Choroid plexus epithelial cell (primary cell): ENCODE measurements at regions not wholly inside any gene's neighbourhood (a gene's known extent, or its start where the extent isn't known, plus 50 kb on each side); places are given as distances from the start of the nearest gene placed in this dataset.

ENCODE experiments used
- DNase-seq: peaks from one replicate; pipeline ENCODE4 v3.0.0-alpha.2; 2010; ENCODE audit warnings: low read depth
- H3K4me3 ChIP-seq: 2 replicates; pipeline ENCODE4 v1.5.1; 2011; ENCODE audit warnings: low read depth, mild to moderate bottlenecking, control low read depth, low read length, moderate library complexity
- CTCF ChIP-seq: conservative IDR thresholded peaks from 2 replicates; pipeline ENCODE4 v1.5.1; 2011; ENCODE audit warnings: low read depth, mild to moderate bottlenecking, control low read depth, inconsistent platforms, low read length, moderate library complexity

- no peak overlapping the region for H3K4me3 ChIP-seq
- no peak for DNase-seq
- TF ChIP-seq CTCF, result no peak
Observed at GRCh38 chr5:35488791-35489190, 128.9 kb upstream of the SPEF2 start.

DNA sequence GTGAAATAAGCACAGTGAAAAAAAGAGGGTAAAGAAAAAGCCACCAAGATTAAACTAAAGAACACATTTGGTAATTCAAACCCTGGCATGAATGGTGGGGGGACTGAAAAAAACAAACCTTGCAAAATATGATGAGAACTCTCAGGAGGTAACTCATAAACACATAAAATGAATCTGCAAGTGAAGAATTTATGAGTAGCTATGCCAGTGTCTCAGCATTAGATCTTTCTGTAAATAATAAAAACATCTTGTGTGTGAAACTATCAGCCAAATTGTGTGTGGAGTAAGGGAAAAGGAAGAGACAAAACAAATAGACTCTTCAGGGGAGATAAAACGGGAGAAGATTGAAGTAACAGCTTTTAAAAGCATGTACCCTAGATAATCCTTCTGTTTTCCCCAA lies 129.6 kb upstream of the SPEF2 start:
- no peak overlapping the region for H3K4me3 ChIP-seq
- TF ChIP-seq CTCF, result no peak
- no peak for DNase-seq

- H3K4me3 ChIP-seq, result no peak overlapping the region
- peak; percentile 33 for DNase-seq
- TF ChIP-seq CTCF, result no peak
Observed at GRCh38 chr5:35487233-35488025, 130.2 kb upstream of the SPEF2 start.

GRCh38 chr5:35485487-35485886 lies 132.2 kb upstream of the SPEF2 start:
- no peak for TF ChIP-seq CTCF
- no peak for DNase-seq
- no peak overlapping the region for H3K4me3 ChIP-seq

- no peak for DNase-seq
- no peak overlapping the region for H3K4me3 ChIP-seq
- TF ChIP-seq CTCF, result no peak
Observed at GRCh38 chr5:35484241-35484640, 133.4 kb upstream of the SPEF2 start.

- TF ChIP-seq CTCF, result no peak
- no peak overlapping the region for H3K4me3 ChIP-seq
- no peak for DNase-seq
Observed at GRCh38 chr5:35483780-35484179, 133.9 kb upstream of the SPEF2 start.

DNA sequence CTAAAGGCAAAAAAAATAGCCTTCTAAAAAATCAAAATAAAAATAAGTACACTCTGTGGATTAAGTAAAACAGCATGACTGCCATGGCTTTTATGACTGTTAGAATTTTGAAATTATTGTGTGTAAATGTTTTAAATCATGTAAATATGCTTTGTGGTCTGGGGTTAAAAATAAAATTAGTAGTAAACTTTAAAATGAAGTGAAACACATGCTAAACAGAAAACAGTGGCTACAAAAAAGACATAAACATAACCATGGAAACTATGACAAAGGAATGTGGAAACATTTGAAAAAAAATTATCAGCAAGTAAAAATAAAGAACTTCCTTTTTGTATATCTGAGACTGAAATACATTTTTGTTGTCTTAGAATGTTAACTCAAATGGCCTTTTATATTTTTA lies 134.5 kb upstream of the SPEF2 start:
- H3K4me3 ChIP-seq, result no peak overlapping the region
- TF ChIP-seq CTCF, result no peak
- DNase-seq, result peak; percentile 18
